T47D (cell line): ENCODE measurements at regions not wholly inside any gene's neighbourhood (a gene's known extent, or its start where the extent isn't known, plus 50 kb on each side); places are given as distances from the start of the nearest gene placed in this dataset.
"Not testable (repeated sequence)": the region's sequence is repeated elsewhere in the genome, so short reads cannot be mapped to it uniquely, and the experiment has no call there.

Experiments used
- DNase-seq, 2 experiments: peaks; one replicate each; pipeline versions ENCODE4 v3.0.0 to v3.0.0-alpha.2; 2011 to 2012; ENCODE audit warnings: low read depth in 1 of 2, low spot score in 1 of 2
- JUND ChIP-seq: IDR thresholded peaks from 2 replicates; pipeline ENCODE4 v1.6.1; 2012; ENCODE audit warnings: low read depth
- in situ Hi-C: cut with HindIII; loops from 2 replicates; pipeline ENCODE4 v1.10.0; 2016; ENCODE audit warnings: low sequenced_read_pairs, low pct_unique_long_range_greater_than_20kb

- no peak for TF ChIP-seq JUND
- DNase-seq, result no peak
- in situ Hi-C loops, result no loop called here
These were observed 96.3 kb upstream of the KIF26B start for GRCh38 chr1:245058436-245058835.

GRCh38 chr1:245056913-245057312 lies 97.9 kb upstream of the KIF26B start:
- no peak for TF ChIP-seq JUND
- in situ Hi-C loops, result no loop called here
- DNase-seq, result no peak

DNA sequence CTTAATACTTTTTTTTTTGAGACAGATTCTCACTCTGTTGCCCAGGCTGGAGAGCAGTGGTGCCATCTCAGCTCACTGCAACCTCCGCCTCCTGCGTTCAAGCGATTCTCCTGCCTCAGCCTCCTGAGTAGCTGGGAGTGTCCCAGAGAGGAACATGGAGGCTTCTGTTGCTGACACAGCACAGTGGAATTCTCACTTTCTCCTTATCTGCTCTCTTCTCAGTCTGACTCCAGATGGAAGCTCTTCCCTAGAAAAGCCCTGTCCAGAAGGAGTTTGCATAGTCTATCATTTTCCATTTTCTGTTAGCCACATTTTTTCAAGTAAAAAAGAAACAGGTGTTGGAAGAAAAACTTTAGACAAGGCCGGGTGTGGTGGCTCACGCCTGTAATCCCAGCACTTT lies 98.5 kb upstream of the KIF26B start:
- in situ Hi-C loops, DNase-seq: not testable (repeated sequence)

DNA sequence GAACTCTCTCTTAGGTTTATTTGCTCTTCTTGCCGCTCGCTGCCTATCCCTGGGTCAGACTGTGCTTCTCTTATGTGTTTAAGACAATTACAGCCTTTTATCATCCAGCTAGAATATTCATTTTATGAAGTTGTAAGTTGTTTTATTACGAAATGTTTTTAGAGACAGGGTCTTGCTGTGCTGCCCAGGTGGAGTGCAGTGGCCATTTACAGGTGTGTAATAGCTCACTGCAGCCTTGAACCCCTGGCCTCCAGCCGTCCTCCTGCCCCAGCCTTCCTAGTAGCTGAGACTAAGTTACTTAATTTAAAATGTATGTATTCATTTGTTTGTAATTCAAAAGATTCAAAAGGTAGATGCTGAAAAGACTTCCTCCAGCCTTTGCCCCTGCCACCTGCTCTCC lies 99.0 kb upstream of the KIF26B start:
- TF ChIP-seq JUND, result no peak
- no peak for DNase-seq
- in situ Hi-C loops, result no loop called here

- in situ Hi-C loops, result no loop called here
- DNase-seq, result no peak
- TF ChIP-seq JUND, result no peak
These were observed 100.1 kb upstream of the KIF26B start for GRCh38 chr1:245054507-245055270.

DNA sequence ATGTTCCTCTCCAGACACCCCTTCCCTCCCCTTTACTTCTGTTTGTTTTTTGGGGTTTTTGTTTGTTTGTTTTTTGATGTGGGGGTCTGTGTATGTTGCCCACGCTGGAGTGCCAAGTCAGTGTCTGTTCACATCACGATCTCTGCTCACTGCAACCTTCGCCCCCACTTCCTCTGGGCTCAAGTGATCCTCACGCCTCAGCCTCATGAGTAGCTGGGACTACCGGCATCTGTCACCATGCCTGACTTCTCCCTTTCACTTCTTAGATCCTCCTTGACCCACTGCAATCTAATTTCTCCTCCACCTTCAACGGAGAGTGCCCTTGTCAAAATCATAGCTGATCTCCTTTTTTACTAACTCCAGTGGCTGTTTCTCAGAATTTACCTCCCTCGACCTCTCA lies 100.7 kb upstream of the KIF26B start:
- in situ Hi-C loops, result no loop called here
- no peak for DNase-seq
- TF ChIP-seq JUND, result no peak

GRCh38 chr1:245052258-245052657 lies 102.5 kb upstream of the KIF26B start:
- no peak for TF ChIP-seq JUND
- DNase-seq, result no peak
- in situ Hi-C loops, result no loop called here

DNA sequence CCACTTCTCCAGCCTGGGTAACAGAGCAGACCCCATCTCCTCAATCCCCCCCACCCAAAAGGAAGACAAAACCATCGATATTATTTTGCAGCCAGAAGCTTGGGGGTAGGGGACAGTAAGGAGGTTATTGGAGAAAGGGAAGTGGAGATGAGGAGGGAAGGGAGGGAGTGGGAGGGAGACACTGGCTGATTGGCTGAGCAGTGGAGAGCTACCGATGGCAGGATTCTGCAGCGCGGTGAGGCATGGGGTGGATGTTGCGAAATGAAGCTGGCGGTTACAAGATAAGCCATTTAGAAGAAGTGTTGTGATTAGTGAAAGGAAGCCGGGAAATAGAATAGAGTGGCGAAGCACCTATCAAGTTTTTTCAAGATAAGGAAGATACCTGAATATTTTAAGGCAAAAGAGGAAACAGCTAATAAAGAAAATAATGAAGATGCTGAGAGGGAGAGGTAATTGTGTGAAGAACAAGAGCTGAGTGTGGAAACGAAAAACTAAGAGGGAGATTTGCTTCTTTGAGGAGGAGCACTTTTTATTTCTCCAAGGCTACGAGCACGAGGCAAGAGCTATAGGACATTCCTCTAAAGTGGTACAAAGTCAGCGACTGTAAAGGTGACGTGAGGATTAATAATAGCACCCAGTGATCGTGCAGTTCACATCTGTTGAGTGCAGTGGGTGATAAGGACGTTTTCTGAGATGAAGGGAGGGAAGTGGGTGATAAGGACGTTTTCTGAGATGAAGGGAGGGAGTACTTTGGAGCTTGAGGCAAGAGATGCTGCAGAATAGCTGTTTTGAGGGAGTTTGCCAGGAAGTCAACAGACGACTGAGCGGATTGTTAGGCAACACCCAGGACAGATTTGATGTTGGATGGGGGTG lies 103.2 kb upstream of the KIF26B start:
- DNase-seq, result no peak
- in situ Hi-C loops, result no loop called here

DNA sequence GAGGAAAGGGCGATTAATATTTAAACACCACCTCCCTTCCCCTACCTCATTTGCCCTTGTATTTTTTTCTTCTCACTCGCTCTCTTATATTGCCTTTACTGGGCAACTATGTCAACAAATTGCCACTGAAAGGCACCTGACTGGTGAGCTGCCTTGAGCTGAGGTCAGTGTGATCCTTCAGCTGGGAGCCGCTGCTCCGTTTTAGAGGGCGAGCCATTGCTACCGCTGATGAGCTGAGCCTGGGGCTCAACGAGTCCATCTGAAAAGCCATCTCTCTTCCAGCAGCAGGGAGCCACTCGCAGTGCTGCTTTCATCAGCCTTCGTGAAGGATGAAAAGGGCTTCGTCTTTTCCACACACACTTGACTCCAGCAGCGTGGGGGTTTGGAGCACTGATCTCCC lies 108.0 kb upstream of the KIF26B start:
- in situ Hi-C loops, result no loop called here

More for the DNA sequence above, 103.2 kb upstream of the KIF26B start:
- TF ChIP-seq JUND, result no peak

DNA sequence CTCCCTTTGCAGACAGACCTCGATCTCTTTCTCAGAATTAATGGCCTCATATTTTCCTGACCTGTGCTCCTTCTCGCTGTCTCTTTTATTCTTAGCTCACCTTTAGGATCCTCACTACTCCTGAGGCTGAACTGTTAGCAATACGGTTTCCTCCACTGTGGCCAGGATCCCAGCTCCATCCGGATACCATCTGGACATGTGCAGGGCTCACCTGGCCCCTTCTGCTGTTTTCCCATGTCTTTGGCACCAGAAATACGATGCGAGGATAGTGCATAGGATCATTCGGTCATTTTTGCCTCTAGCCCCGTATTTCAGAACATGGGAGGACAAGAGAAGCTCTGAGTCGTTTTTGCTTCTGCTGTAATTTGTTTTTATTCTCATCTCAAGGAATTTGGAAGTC lies 108.5 kb upstream of the KIF26B start:
- in situ Hi-C loops, result no loop called here
- no peak for TF ChIP-seq JUND
- no peak for DNase-seq

More for the DNA sequence above, 108.0 kb upstream of the KIF26B start:
- no peak for DNase-seq
- TF ChIP-seq JUND, result no peak

DNA sequence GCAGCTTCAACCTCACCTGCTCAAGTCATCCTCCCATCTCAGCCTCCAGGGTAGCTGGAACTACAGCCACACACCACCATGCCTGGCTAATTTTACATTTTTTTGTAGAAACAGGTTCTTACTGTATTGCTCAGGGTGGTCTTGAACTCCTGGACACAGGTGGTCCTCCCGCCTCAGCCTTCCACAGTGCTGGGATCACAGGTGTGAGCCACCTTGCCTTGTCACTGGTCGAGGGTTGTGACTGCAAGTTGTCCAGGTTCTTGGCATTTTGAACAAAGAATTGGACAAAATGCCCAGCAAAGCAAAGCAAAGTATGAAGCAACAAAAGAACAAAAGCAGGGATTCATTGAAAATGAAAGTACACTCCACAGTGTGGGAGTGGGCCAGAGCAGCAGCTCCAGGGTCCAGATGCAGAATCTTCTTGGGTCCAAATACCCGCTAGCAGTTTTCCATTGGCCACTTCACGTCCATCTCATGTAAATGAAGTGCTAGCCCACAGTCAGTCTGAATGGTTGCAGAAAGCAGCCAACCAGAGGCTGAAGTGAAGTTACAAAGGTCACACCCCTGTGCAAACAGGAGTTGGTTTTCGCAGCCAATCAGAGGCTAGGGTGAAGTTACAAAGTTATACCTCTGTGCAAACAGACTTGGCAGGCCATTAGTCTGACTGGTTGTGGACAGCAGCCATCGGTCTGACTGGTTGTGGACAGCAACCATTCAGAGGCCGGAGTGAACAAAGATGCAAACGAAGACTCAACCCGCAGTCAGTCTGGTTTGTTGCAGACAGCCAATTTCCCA lies 109.5 kb upstream of the KIF26B start:
- TF ChIP-seq JUND, result no peak
- in situ Hi-C loops, result no loop called here
- peak in 1 of 2 experiments; percentile 94 for DNase-seq

DNA sequence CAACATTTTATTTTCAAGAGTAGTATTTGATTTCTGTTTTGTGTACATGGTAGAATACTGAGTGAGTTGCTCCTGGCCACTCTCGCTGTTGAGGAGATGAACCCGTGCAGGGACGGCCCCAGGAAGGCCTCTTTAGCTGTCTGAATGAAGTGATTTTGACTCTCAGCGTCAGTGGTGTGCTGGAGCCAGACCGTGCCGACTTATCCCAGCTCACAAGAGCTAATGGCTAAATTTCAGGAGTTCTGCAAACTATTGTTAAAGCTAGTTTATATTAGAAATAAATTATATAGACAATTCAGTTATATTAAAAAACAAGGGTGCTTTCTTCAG lies 111.2 kb upstream of the KIF26B start:
- no peak for DNase-seq
- in situ Hi-C loops, result no loop called here
- no peak for TF ChIP-seq JUND
